SJSA1 (cell line): ENCODE measurements at regions not wholly inside any gene's neighbourhood (a gene's known extent, or its start where the extent isn't known, plus 50 kb on each side); places are given as distances from the start of the nearest gene placed in this dataset.

Experiments used
- DNase-seq, 2 experiments: peaks; one replicate each; pipeline ENCODE4 v3.0.0-alpha.2; 2015 to 2020; ENCODE audit warnings: low spot score in 2 of 2, low read depth in 1 of 2
- H3K27ac ChIP-seq: fragments of 250-450 bp; sonication (Bioruptor Pico); 2 replicates; pipeline ENCODE4 v1.5.1; 2020; ENCODE audit warnings: mild to moderate bottlenecking, moderate library complexity
- H3K27me3 ChIP-seq: fragments of 250-450 bp; sonication (Bioruptor Pico); replicated peaks from 2 replicates; pipeline ENCODE4 v1.5.1; 2020; ENCODE audit warnings: mild to moderate bottlenecking, moderate library complexity
- H3K36me3 ChIP-seq: fragments of 250-450 bp; sonication (Bioruptor Pico); 2 replicates; pipeline ENCODE4 v1.5.1; 2020; ENCODE audit warnings: mild to moderate bottlenecking
- H3K4me1 ChIP-seq: fragments of 250-450 bp; sonication (Bioruptor Pico); replicated peaks from 2 replicates; pipeline ENCODE4 v1.6.1; 2021; ENCODE audit warnings: mild to moderate bottlenecking
- H3K4me3 ChIP-seq: fragments of 250-450 bp; sonication (Bioruptor Pico); 2 replicates; pipeline ENCODE4 v1.5.1; 2020; ENCODE audit warnings: mild to moderate bottlenecking
- H3K9me3 ChIP-seq: fragments of 250-450 bp; sonication (Bioruptor Pico); replicated peaks from 2 replicates; pipeline ENCODE4 v1.5.1; 2020; ENCODE audit warnings: mild to moderate bottlenecking

GRCh38 chr7:130829415-130829814 is 95.4 kb upstream of the KLF14 start:
- DNase-seq, result no peak
- Histone ChIP-seq H3K27ac (no peak overlapping the region), H3K4me1 (no peaks in the 10 kb centered on the region), H3K4me3 (no peak overlapping the region), H3K27me3 (no peaks in the 10 kb centered on the region), H3K9me3 (no peaks in the 10 kb centered on the region), H3K36me3 (no peaks in the 10 kb centered on the region)

- Histone ChIP-seq H3K4me3 (no peak overlapping the region), H3K9me3 (no peaks in the 10 kb centered on the region), H3K4me1 (no peaks in the 10 kb centered on the region), H3K36me3 (no peaks in the 10 kb centered on the region), H3K27ac (no peak overlapping the region), H3K27me3 (no peaks in the 10 kb centered on the region)
- DNase-seq, result no peak
These were observed 97.3 kb upstream of the KLF14 start for GRCh38 chr7:130831322-130831721.

GRCh38 chr7:130831817-130832481 is 97.9 kb upstream of the KLF14 start:
- Histone ChIP-seq H3K36me3 (no peaks in the 10 kb centered on the region), H3K4me3 (no peak overlapping the region), H3K27ac (no peak overlapping the region), H3K9me3 (no peaks in the 10 kb centered on the region), H3K4me1 (no peaks in the 10 kb centered on the region), H3K27me3 (no peaks in the 10 kb centered on the region)
- DNase-seq, result no peak

- peak; percentile 54 to 92 for DNase-seq
- Histone ChIP-seq H3K36me3 (no peaks in the 10 kb centered on the region), H3K27me3 (no peaks in the 10 kb centered on the region), H3K4me3 (no peak overlapping the region), H3K9me3 (no peaks in the 10 kb centered on the region), H3K4me1 (peaks cover 30% of the 10 kb centered on the region), H3K27ac (peak overlapping the region; percentile 66)
These were observed 104.7 kb upstream of the KLF14 start for GRCh38 chr7:130838738-130839137.

- DNase-seq, result no peak
- no peaks in the 10 kb centered on the region for H3K27me3 ChIP-seq
- no peaks in the 10 kb centered on the region for H3K36me3 ChIP-seq
- no peak overlapping the region for H3K4me3 ChIP-seq
- H3K4me1 ChIP-seq, result peaks cover 44% of the 10 kb centered on the region
- no peaks in the 10 kb centered on the region for H3K9me3 ChIP-seq
- no peak overlapping the region for H3K27ac ChIP-seq
These were observed 106.6 kb upstream of the KLF14 start for GRCh38 chr7:130840599-130840998.

- DNase-seq, result no peak
- Histone ChIP-seq H3K27me3 (no peaks in the 10 kb centered on the region), H3K36me3 (no peaks in the 10 kb centered on the region), H3K27ac (no peak overlapping the region), H3K4me1 (peaks cover 48% of the 10 kb centered on the region), H3K9me3 (no peaks in the 10 kb centered on the region), H3K4me3 (no peak overlapping the region)
These were observed 107.4 kb upstream of the KLF14 start for GRCh38 chr7:130841416-130841815.

GRCh38 chr7:130843703-130844102 is 109.7 kb upstream of the KLF14 start:
- Histone ChIP-seq H3K4me1 (peaks cover 46% of the 10 kb centered on the region), H3K27ac (no peak overlapping the region), H3K4me3 (no peak overlapping the region), H3K27me3 (no peaks in the 10 kb centered on the region), H3K36me3 (no peaks in the 10 kb centered on the region), H3K9me3 (no peaks in the 10 kb centered on the region)
- no peak for DNase-seq

GRCh38 chr7:130844811-130845580 is 111.0 kb upstream of the KLF14 start:
- Histone ChIP-seq H3K27ac (peak overlapping the region; percentile 93), H3K4me1 (peaks cover 34% of the 10 kb centered on the region), H3K9me3 (no peaks in the 10 kb centered on the region), H3K27me3 (no peaks in the 10 kb centered on the region), H3K36me3 (no peaks in the 10 kb centered on the region), H3K4me3 (peak overlapping the region; percentile 11)
- peak in 1 of 2 experiments; percentile 89 for DNase-seq

GRCh38 chr7:130845581-130846085 is 111.6 kb upstream of the KLF14 start:
- Histone ChIP-seq H3K4me1 (peaks cover 29% of the 10 kb centered on the region), H3K27ac (peak overlapping the region; percentile 93), H3K9me3 (no peaks in the 10 kb centered on the region), H3K4me3 (peak overlapping the region; percentile 11), H3K36me3 (no peaks in the 10 kb centered on the region), H3K27me3 (no peaks in the 10 kb centered on the region)
- peak; percentile 75 to 81 for DNase-seq

- no peak overlapping the region for H3K4me3 ChIP-seq
- no peak for DNase-seq
- H3K9me3 ChIP-seq, result no peaks in the 10 kb centered on the region
- H3K4me1 ChIP-seq, result peaks cover 42% of the 10 kb centered on the region
- H3K27me3 ChIP-seq, result no peaks in the 10 kb centered on the region
- H3K36me3 ChIP-seq, result peaks cover under 1% of the 10 kb centered on the region; the same call in 1 of the 2 replicates
- H3K27ac ChIP-seq, result no peak overlapping the region
These were observed 115.6 kb upstream of the KLF14 start for GRCh38 chr7:130849604-130850003.

- Histone ChIP-seq H3K4me3 (no peak overlapping the region), H3K9me3 (no peaks in the 10 kb centered on the region), H3K27ac (no peak overlapping the region), H3K36me3 (peaks cover 12% of the 10 kb centered on the region; the same call in 1 of the 2 replicates), H3K27me3 (no peaks in the 10 kb centered on the region), H3K4me1 (peaks cover 28% of the 10 kb centered on the region)
- no peak for DNase-seq
These were observed 116.9 kb upstream of the KLF14 start for GRCh38 chr7:130850956-130851355.

GRCh38 chr7:130852867-130853266 is 118.9 kb upstream of the KLF14 start:
- Histone ChIP-seq H3K9me3 (no peaks in the 10 kb centered on the region), H3K27ac (peak overlapping the region; percentile 48), H3K27me3 (no peaks in the 10 kb centered on the region), H3K36me3 (peaks cover 27% of the 10 kb centered on the region), H3K4me1 (peaks cover 24% of the 10 kb centered on the region), H3K4me3 (no peak overlapping the region)
- no peak for DNase-seq

GRCh38 chr7:130853503-130854279 is 119.7 kb upstream of the KLF14 start:
- no peaks in the 10 kb centered on the region for H3K27me3 ChIP-seq
- peaks cover 21% of the 10 kb centered on the region for H3K4me1 ChIP-seq
- peaks cover 33% of the 10 kb centered on the region for H3K36me3 ChIP-seq
- H3K9me3 ChIP-seq, result no peaks in the 10 kb centered on the region
- peak; percentile 59 to 72 for DNase-seq
- H3K4me3 ChIP-seq, result no peak overlapping the region
- peak overlapping the region; percentile 48 for H3K27ac ChIP-seq

GRCh38 chr7:130854481-130854880 is 120.5 kb upstream of the KLF14 start:
- DNase-seq, result no peak
- Histone ChIP-seq H3K4me1 (peaks cover 20% of the 10 kb centered on the region), H3K9me3 (no peaks in the 10 kb centered on the region), H3K36me3 (peaks cover 33% of the 10 kb centered on the region), H3K27ac (no peak overlapping the region), H3K27me3 (no peaks in the 10 kb centered on the region), H3K4me3 (no peak overlapping the region)
